ENCODE measurements at regions not wholly inside any gene's neighbourhood (a gene's known extent, or its start where the extent isn't known, plus 50 kb on each side); places are given as distances from the start of the nearest gene placed in this dataset.

GRCh38 chr2:39524756-39525635 lies 87.9 kb upstream of the MAP4K3 start:
- TF ChIP-seq CTCF (IDR thresholded peaks at IDR 0.05): no peak
- no peak for TF ChIP-seq POLR2A (IDR thresholded peaks at IDR 0.05)

All from body of pancreas (tissue), 4 donors.